ENCODE measurements at regions not wholly inside any gene's neighbourhood (a gene's known extent, or its start where the extent isn't known, plus 50 kb on each side); places are given as distances from the start of the nearest gene placed in this dataset.

DNA sequence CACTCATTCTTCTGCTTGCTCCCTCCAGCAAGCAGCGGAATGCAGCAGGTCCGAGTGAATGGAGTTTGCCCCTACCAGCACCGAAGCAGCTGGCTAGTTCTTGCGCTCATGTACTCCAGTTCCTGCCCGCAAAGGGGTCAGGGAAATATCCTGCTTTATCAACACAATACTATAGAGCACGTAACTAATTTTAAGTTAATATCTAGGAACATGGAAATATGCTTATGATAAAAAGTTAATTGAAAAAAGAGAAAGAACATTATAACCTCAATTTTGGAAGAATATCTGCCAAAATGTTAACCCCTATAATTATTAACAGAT is 195.6 kb downstream of the SNCA start:
- peak overlapping the region; percentile 60; the same call in 1 of the 2 replicates for H2AFZ ChIP-seq (ENCODE audit: low read depth, low read length)
- ATAC-seq (no peak), DNase-seq (ENCODE audit: extremely low read depth in 1 of 4, low spot score in 3 of 4) (no peak), FAIRE-seq (no peak)
- H3K9ac ChIP-seq (ENCODE audit: insufficient read depth in 1 of 2, low read depth in 2 of 2, low read length in 2 of 2): no peak overlapping the region
- H3K27me3 ChIP-seq (ENCODE audit: control insufficient read depth in 2 of 2, insufficient read depth in 2 of 2, low read length in 2 of 2): no peaks in the 10 kb centered on the region
- ChIA-PET POLR2A (no interaction called here), CTCF (ENCODE audit: low intra/inter-chr PET ratio) (interaction anchor here (1.1 kb wide), 1 partner anchor 261 kb away, joined by 3 read pairs; no protein-coding TSS in a partner anchor)
- in situ Hi-C loops (cut with MboI): no loop called here
- H3K9me3 ChIP-seq (replicated peaks; ENCODE audit: control insufficient read depth, insufficient read depth, low read depth, low read length): no peaks in the 10 kb centered on the region
- BruUV-seq (replicated peaks): no TSS peak
- TF ChIP-seq SP1 (CRISPR knock-in tag; IDR thresholded peaks at IDR 0.05) (no peak), TRIM28 (IDR thresholded peaks at IDR 0.05) (no peak), ZC3H11A (IDR thresholded peaks at IDR 0.05; ENCODE audit: low read depth, low read length) (no peak), BRCA1 (IDR thresholded peaks at IDR 0.05) (no peak), BRCA1 (CRISPR knock-in tag; IDR thresholded peaks at IDR 0.05) (no peak), SRSF3 (IDR thresholded peaks at IDR 0.05; ENCODE audit: insufficient read depth, low read length) (no peak), SIN3B (IDR thresholded peaks at IDR 0.05; ENCODE audit: low read depth) (no peak), MEF2D (tag; conservative IDR thresholded peaks at IDR 0.05; ENCODE audit: low read depth) (no peak)
- TF ChIP-seq, protein P1, sequence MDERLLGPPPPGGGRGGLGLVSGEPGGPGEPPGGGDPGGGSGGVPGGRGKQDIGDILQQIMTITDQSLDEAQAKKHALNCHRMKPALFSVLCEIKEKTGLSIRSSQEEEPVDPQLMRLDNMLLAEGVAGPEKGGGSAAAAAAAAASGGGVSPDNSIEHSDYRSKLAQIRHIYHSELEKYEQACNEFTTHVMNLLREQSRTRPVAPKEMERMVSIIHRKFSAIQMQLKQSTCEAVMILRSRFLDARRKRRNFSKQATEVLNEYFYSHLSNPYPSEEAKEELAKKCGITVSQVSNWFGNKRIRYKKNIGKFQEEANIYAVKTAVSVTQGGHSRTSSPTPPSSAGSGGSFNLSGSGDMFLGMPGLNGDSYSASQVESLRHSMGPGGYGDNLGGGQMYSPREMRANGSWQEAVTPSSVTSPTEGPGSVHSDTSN (CRISPR knock-in tag; IDR thresholded peaks at IDR 0.05; ENCODE audit: low read depth): no peak
- TF ChIP-seq, protein P1 (tag; conservative IDR thresholded peaks at IDR 0.05; ENCODE audit: low read depth): no peak
- TF ChIP-seq, protein P2, sequence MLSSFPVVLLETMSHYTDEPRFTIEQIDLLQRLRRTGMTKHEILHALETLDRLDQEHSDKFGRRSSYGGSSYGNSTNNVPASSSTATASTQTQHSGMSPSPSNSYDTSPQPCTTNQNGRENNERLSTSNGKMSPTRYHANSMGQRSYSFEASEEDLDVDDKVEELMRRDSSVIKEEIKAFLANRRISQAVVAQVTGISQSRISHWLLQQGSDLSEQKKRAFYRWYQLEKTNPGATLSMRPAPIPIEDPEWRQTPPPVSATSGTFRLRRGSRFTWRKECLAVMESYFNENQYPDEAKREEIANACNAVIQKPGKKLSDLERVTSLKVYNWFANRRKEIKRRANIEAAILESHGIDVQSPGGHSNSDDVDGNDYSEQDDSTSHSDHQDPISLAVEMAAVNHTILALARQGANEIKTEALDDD (IDR thresholded peaks at IDR 0.05): no peak
- 0% methylated on average over 6 of the region's 6 CpGs for WGBS (ENCODE audit: insufficient coverage, low coverage, missing lambda C conversion rate)
- H4K20me1 ChIP-seq (replicated peaks; ENCODE audit: control insufficient read depth, insufficient read depth, low read length): no peaks in the 10 kb centered on the region
- H3K4me3 ChIP-seq: no peak overlapping the region
- H3K9me1 ChIP-seq (ENCODE audit: control insufficient read depth, insufficient read depth, low read length): no peaks in the 10 kb centered on the region
- no peak overlapping the region for H3K27ac ChIP-seq (ENCODE audit: extremely low read depth, low read depth, low read length)
- H3K4me2 ChIP-seq (ENCODE audit: insufficient read depth, low read length): no peak overlapping the region; the same call in 1 of the 2 replicates
- H3K79me2 ChIP-seq (ENCODE audit: control insufficient read depth, insufficient read depth, low read length): no peaks in the 10 kb centered on the region
- intact Hi-C loops (cut with micrococcal nuclease): loop anchor here (5.0 kb wide), 1 partner anchor 261 kb away; no protein-coding TSS in a partner anchor
- H3K4me1 ChIP-seq (replicated peaks in 1 of 2; ENCODE audit: control insufficient read depth in 2 of 2, insufficient read depth in 2 of 2, low read length in 2 of 2): no peaks in the 10 kb centered on the region
- H3K36me3 ChIP-seq (ENCODE audit: control insufficient read depth, insufficient read depth, low read length): no peaks in the 10 kb centered on the region
